ENCODE measurements at regions not wholly inside any gene's neighbourhood (a gene's known extent, or its start where the extent isn't known, plus 50 kb on each side); places are given as distances from the start of the nearest gene placed in this dataset.

- TF ChIP-seq CTCF (IDR thresholded peaks at IDR 0.05; ENCODE audit: low read length, missing control alignments), result no peak
- H3K4me3 ChIP-seq (replicated peaks; ENCODE audit: low read depth, low read length), result no peak overlapping the region
- DNase-seq (ENCODE audit: low read depth), result no peak
Observed at GRCh38 chr1:201702936-201703335, 126.0 kb upstream of the IPO9 start.

GRCh38 chr1:201703621-201704438 is 125.1 kb upstream of the IPO9 start:
- no peak overlapping the region for H3K4me3 ChIP-seq (replicated peaks; ENCODE audit: low read depth, low read length)
- DNase-seq (ENCODE audit: low read depth), result peak; percentile 82
- TF ChIP-seq CTCF (IDR thresholded peaks at IDR 0.05; ENCODE audit: low read length, missing control alignments), result peak; percentile 92

- no peak for DNase-seq (ENCODE audit: low read depth)
- H3K4me3 ChIP-seq (replicated peaks; ENCODE audit: low read depth, low read length), result no peak overlapping the region
- no peak for TF ChIP-seq CTCF (IDR thresholded peaks at IDR 0.05; ENCODE audit: low read length, missing control alignments)
Observed at GRCh38 chr1:201704439-201704792, 124.5 kb upstream of the IPO9 start.

- no peak overlapping the region for H3K4me3 ChIP-seq (replicated peaks; ENCODE audit: low read depth, low read length)
- no peak for DNase-seq (ENCODE audit: low read depth)
- no peak for TF ChIP-seq CTCF (IDR thresholded peaks at IDR 0.05; ENCODE audit: low read length, missing control alignments)
Observed at GRCh38 chr1:201705389-201705788, 123.6 kb upstream of the IPO9 start.

GRCh38 chr1:201706109-201706508 is 122.8 kb upstream of the IPO9 start:
- TF ChIP-seq CTCF (IDR thresholded peaks at IDR 0.05; ENCODE audit: low read length, missing control alignments), result no peak
- H3K4me3 ChIP-seq (replicated peaks; ENCODE audit: low read depth, low read length), result no peak overlapping the region
- DNase-seq (ENCODE audit: low read depth), result no peak

GRCh38 chr1:201707027-201707426 is 121.9 kb upstream of the IPO9 start:
- no peak overlapping the region for H3K4me3 ChIP-seq (replicated peaks; ENCODE audit: low read depth, low read length)
- no peak for DNase-seq (ENCODE audit: low read depth)
- no peak for TF ChIP-seq CTCF (IDR thresholded peaks at IDR 0.05; ENCODE audit: low read length, missing control alignments)

GRCh38 chr1:201707656-201708055 is 121.3 kb upstream of the IPO9 start:
- DNase-seq (ENCODE audit: low read depth), result no peak
- no peak for TF ChIP-seq CTCF (IDR thresholded peaks at IDR 0.05; ENCODE audit: low read length, missing control alignments)
- H3K4me3 ChIP-seq (replicated peaks; ENCODE audit: low read depth, low read length), result no peak overlapping the region
